Loucy (cell line): ENCODE measurements at regions not wholly inside any gene's neighbourhood (a gene's known extent, or its start where the extent isn't known, plus 50 kb on each side); places are given as distances from the start of the nearest gene placed in this dataset.

Experiments used
- H2AFZ ChIP-seq: fragments of 200-600 bp; sonication (generic); 2 replicates; pipeline ENCODE4 v1.6.0; 2016; ENCODE audit warnings: antibody characterized with exemption, mild to moderate bottlenecking, low read length, moderate library complexity
- H3F3A ChIP-seq: fragments of 200-600 bp; 2 replicates; pipeline ENCODE4 v1.6.0; 2016; ENCODE audit warnings: antibody characterized with exemption, low read depth, mild to moderate bottlenecking
- H3K27me3 ChIP-seq: fragments of 200-600 bp; sonication (generic); 2 replicates; pipeline ENCODE4 v1.6.1; 2014; ENCODE audit warnings: low read length, mild to moderate bottlenecking; ENCODE audit not compliant: insufficient read depth, poor library complexity, severe bottlenecking
- H3K36me3 ChIP-seq: fragments of 200-600 bp; sonication (generic); 2 replicates; pipeline ENCODE4 v1.6.1; 2016; ENCODE audit warnings: low read length; ENCODE audit not compliant: insufficient read depth
- H3K4me1 ChIP-seq: fragments of 200-600 bp; sonication (generic); 2 replicates; pipeline ENCODE4 v1.5.1; 2014; ENCODE audit warnings: low read length, mild to moderate bottlenecking; ENCODE audit not compliant: insufficient read depth, poor library complexity, severe bottlenecking
- H3K4me2 ChIP-seq: fragments of 200-600 bp; sonication (generic); 2 replicates; pipeline ENCODE4 v1.6.0; 2014; ENCODE audit warnings: antibody characterized with exemption, low read length, low read depth, mild to moderate bottlenecking; ENCODE audit not compliant: poor library complexity, severe bottlenecking
- H3K4me3 ChIP-seq: fragments of 200-600 bp; sonication (generic); 2 replicates; pipeline ENCODE4 v1.5.1; 2014; ENCODE audit warnings: low read length, mild to moderate bottlenecking, mixed read lengths; ENCODE audit not compliant: poor library complexity, severe bottlenecking
- H3K79me2 ChIP-seq: fragments of 200-600 bp; sonication (generic); 2 replicates; pipeline ENCODE4 v1.6.1; 2014; ENCODE audit warnings: low read length; ENCODE audit not compliant: insufficient read depth
- H3K9ac ChIP-seq: fragments of 200-600 bp; sonication (generic); 2 replicates; pipeline ENCODE4 v1.6.0; 2014; ENCODE audit warnings: mild to moderate bottlenecking, low read depth, low read length, moderate library complexity; ENCODE audit not compliant: poor library complexity, severe bottlenecking
- H3K9me2 ChIP-seq: fragments of 200-600 bp; sonication (generic); replicated peaks from 2 replicates; pipeline ENCODE4 v1.6.1; 2016; ENCODE audit warnings: low read depth, low read length, mixed read lengths
- H3K9me3 ChIP-seq: fragments of 200-600 bp; sonication (generic); 2 replicates; pipeline ENCODE4 v1.6.1; 2014; ENCODE audit warnings: mild to moderate bottlenecking, antibody characterized with exemption, low read length, low read depth; ENCODE audit not compliant: insufficient read depth
- H4K20me1 ChIP-seq: fragments of 200-600 bp; sonication (generic); 2 replicates; pipeline ENCODE4 v1.6.0; 2014; ENCODE audit warnings: antibody characterized with exemption, low read length, mild to moderate bottlenecking; ENCODE audit not compliant: insufficient read depth, poor library complexity, severe bottlenecking
- EZH2phosphoT487 ChIP-seq: fragments of 200-600 bp; IDR thresholded peaks from 2 replicates; pipeline ENCODE4 v1.6.1; 2018; ENCODE audit warnings: antibody characterized with exemption, mild to moderate bottlenecking, moderate library complexity, borderline replicate concordance
- TF ChIP-seq, protein P1 (sequence below): fragments of 200-600 bp; sonication (generic); conservative IDR thresholded peaks from 2 replicates; pipeline ENCODE4 v1.5.1; 2014; ENCODE audit warnings: mild to moderate bottlenecking, antibody characterized with exemption, low read length

DNA sequence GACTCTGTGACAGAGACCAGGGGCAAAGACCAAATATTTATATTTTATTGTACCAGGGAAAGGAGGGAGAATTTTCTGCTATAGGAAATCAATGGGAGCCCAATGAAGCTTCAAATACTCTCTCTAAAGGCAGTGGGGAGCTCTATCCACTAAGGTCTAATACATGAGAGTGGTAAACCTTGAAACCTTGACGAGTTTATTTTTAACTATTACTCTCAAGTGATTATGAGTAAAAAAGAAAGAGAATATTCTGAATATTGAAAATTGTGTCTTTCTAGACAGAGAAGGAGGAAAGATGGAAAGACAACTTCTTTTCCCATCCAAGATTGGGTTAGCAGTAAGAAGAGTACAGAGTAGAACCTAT lies 1722.1 kb upstream of the SEL1L start:
- Histone ChIP-seq H3K4me3 (no peak overlapping the region), H2AFZ (no peak overlapping the region), H4K20me1 (no peaks in the 10 kb centered on the region), H3K36me3 (no peaks in the 10 kb centered on the region), H3K4me2 (no peak overlapping the region), H3K9me3 (no peaks in the 10 kb centered on the region), H3F3A (no peaks in the 10 kb centered on the region), H3K27me3 (no peaks in the 10 kb centered on the region), H3K9ac (no peak overlapping the region), H3K79me2 (no peaks in the 10 kb centered on the region), H3K9me2 (no peaks in the 10 kb centered on the region), H3K4me1 (peaks cover 5% of the 10 kb centered on the region)
- TF ChIP-seq, protein P1, sequence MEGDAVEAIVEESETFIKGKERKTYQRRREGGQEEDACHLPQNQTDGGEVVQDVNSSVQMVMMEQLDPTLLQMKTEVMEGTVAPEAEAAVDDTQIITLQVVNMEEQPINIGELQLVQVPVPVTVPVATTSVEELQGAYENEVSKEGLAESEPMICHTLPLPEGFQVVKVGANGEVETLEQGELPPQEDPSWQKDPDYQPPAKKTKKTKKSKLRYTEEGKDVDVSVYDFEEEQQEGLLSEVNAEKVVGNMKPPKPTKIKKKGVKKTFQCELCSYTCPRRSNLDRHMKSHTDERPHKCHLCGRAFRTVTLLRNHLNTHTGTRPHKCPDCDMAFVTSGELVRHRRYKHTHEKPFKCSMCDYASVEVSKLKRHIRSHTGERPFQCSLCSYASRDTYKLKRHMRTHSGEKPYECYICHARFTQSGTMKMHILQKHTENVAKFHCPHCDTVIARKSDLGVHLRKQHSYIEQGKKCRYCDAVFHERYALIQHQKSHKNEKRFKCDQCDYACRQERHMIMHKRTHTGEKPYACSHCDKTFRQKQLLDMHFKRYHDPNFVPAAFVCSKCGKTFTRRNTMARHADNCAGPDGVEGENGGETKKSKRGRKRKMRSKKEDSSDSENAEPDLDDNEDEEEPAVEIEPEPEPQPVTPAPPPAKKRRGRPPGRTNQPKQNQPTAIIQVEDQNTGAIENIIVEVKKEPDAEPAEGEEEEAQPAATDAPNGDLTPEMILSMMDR: no peak
- TF ChIP-seq EZH2phosphoT487: no peak

DNA sequence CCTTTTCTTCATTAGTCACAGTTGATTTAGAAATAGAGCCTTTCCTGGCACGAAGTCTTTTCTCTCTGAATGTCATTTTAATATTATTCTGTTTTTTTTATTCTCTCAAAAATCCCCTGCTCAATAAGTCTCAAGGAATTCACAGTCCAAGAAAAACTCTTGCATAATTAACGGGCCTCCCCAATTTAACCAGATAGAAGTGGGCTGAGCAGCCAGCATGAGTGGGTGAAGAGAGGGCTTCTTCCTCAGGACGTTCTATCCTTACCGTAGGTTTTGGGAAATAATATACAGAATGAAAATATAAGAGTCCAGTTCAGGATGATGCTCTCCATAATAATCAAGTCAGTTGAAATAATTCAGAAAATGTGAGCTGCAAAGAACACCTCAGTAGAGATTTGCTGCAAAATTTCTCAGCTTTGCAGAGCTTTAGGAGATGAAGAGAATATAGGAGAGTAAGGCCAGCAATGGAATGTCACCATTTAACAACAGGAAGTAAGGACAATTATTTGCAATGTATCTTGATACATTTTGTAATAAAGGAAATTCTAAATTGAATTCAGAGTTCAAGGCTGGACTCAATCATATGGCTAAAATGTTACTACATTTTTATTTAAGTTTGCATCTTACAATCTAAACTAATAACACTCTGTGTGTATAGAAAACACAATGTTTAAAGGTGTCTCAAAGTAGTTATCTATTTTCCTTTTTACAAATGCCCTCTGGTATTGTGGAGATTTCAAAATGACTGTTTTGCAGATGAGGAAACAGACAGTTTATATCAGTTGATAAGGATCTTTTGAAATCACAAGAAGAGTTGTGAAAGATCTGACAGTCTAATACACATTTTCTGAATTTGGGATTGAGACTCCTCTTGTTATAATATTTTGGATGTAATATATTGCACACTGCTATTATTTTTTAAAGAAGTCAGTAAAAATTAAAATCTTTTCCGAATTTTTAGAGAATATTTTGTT lies 1724.1 kb upstream of the SEL1L start:
- Histone ChIP-seq H3K9me2 (no peaks in the 10 kb centered on the region), H2AFZ (no peak overlapping the region), H3K27me3 (no peaks in the 10 kb centered on the region), H3K9me3 (no peaks in the 10 kb centered on the region), H3K36me3 (no peaks in the 10 kb centered on the region), H3K4me2 (no peak overlapping the region), H3F3A (no peaks in the 10 kb centered on the region), H3K4me1 (peaks cover 5% of the 10 kb centered on the region), H3K9ac (no peak overlapping the region), H3K79me2 (no peaks in the 10 kb centered on the region), H4K20me1 (no peaks in the 10 kb centered on the region), H3K4me3 (no peak overlapping the region)
- TF ChIP-seq EZH2phosphoT487: no peak
- TF ChIP-seq, protein P1: no peak

DNA sequence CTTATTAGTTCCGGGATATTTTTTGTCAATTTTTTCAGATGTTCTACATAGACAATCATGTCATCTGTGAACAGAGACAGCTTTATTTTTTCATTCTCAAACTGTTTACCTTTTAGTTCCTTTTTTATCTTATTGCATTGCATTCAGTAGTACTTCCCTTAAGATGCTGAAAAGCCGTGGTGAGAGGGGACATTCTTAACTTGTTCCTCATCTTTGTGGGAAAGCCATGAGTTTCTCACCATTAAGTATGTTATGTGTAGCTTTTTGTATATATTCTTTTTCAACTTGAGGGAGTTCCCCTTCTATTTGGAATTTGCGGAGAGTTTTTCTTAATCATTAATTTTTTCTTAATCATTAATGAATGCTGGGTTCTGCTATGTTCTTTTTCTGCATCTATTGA lies 1727.1 kb upstream of the SEL1L start:
- H3K79me2 ChIP-seq: no peaks in the 10 kb centered on the region
- no peaks in the 10 kb centered on the region for H3K9me2 ChIP-seq
- no peaks in the 10 kb centered on the region for H3K36me3 ChIP-seq
- TF ChIP-seq, protein P1: no peak
- TF ChIP-seq EZH2phosphoT487: no peak
- no peak overlapping the region for H3K4me2 ChIP-seq
- no peaks in the 10 kb centered on the region for H3K9me3 ChIP-seq
- no peaks in the 10 kb centered on the region for H3K4me1 ChIP-seq
- no peaks in the 10 kb centered on the region for H3F3A ChIP-seq
- H2AFZ ChIP-seq: no peak overlapping the region
- no peaks in the 10 kb centered on the region for H4K20me1 ChIP-seq
- no peaks in the 10 kb centered on the region for H3K27me3 ChIP-seq
- no peak overlapping the region for H3K4me3 ChIP-seq
- no peak overlapping the region for H3K9ac ChIP-seq
